D721Med (cell line): ENCODE measurements at regions not wholly inside any gene's neighbourhood (a gene's known extent, or its start where the extent isn't known, plus 50 kb on each side); places are given as distances from the start of the nearest gene placed in this dataset.

Experiments
- DNase-seq: peaks from one replicate; pipeline ENCODE4 v3.0.0; 2011; ENCODE audit warnings: low spot score; ENCODE audit not compliant: insufficient read length
- FAIRE-seq: peaks from 2 replicates; lab custom pipeline; 2011; peaks lifted over from hg19 to GRCh38; lab: Jason Lieb, UNC
- TF ChIP-seq, protein P1 (sequence below): IDR thresholded peaks from 2 replicates; pipeline ENCODE4 v1.5.1; 2012; ENCODE audit warnings: mild to moderate bottlenecking, control low read depth; ENCODE audit not compliant: insufficient read depth; ENCODE audit errors: missing control alignments

DNA sequence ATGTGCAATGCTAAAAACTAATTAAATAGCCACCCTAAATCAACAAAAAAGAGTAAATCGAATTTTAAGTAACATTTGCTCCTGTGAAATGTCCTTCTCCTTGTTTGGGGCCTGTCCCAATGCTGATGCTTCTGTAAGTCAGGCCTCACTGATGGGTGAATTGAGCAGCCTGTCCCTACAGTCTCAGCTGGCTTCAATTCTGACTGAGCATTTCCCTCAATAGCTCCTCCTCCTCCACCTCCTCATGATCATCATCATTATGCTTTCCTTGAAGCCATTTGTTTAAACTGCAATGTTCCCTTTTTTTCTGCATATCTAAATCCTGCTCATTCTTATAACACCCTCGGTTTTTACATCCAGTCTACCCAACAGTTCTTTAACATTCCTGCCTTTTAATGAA is 137.2 kb upstream of the CELF4 start:
- peak; percentile 63 for FAIRE-seq
- DNase-seq = no peak
- TF ChIP-seq, protein P1, sequence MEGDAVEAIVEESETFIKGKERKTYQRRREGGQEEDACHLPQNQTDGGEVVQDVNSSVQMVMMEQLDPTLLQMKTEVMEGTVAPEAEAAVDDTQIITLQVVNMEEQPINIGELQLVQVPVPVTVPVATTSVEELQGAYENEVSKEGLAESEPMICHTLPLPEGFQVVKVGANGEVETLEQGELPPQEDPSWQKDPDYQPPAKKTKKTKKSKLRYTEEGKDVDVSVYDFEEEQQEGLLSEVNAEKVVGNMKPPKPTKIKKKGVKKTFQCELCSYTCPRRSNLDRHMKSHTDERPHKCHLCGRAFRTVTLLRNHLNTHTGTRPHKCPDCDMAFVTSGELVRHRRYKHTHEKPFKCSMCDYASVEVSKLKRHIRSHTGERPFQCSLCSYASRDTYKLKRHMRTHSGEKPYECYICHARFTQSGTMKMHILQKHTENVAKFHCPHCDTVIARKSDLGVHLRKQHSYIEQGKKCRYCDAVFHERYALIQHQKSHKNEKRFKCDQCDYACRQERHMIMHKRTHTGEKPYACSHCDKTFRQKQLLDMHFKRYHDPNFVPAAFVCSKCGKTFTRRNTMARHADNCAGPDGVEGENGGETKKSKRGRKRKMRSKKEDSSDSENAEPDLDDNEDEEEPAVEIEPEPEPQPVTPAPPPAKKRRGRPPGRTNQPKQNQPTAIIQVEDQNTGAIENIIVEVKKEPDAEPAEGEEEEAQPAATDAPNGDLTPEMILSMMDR = no peak

DNA sequence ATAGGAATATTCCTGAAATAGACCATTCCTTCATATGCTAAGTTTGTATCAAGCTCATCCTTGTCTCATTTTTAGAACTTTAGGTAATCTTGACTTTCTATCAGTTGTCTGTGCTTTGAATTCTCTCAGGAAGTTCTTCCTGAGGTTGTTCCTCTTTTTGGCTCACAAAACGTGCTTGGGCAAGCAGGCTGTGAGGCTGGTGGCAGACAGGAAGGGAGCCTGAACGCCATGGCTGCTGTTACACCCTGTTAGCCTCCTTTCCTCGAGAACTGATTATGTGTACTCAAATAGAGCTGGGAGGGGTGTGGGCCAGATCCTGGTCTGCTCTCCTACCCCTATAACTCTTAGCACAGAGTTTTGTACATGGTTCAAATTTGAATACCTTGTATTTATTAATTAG is 136.4 kb upstream of the CELF4 start:
- TF ChIP-seq, protein P1 = no peak
- DNase-seq (no peak), FAIRE-seq (peak; percentile 55)

DNA sequence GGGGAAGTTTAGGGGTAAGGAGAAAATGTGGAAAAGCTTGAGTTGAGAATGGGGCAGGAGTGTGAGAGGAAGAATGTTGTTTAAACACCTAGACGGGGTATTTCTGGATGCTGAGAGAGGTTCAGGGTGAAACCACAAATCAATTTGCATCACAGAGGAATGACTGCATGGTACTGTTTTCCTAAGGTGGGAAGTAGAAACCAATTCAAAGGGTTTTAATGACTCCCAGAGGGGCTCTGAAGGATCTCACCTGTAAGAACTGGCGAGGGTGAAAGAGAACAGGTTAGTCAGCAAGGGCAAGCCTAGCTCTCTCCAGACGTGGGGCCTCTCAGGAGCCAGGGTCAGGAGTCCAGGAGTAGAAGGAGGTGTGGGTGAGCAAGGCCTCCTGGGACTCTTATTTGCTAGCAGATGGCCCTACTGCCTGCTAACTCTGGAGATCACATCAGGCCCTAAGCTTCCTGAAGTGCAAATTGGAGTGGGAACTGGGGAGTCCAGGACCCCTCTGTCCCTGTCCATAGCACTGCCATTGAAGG is 133.0 kb upstream of the CELF4 start:
- TF ChIP-seq, protein P1 = no peak
- FAIRE-seq (no peak), DNase-seq (no peak)

DNA sequence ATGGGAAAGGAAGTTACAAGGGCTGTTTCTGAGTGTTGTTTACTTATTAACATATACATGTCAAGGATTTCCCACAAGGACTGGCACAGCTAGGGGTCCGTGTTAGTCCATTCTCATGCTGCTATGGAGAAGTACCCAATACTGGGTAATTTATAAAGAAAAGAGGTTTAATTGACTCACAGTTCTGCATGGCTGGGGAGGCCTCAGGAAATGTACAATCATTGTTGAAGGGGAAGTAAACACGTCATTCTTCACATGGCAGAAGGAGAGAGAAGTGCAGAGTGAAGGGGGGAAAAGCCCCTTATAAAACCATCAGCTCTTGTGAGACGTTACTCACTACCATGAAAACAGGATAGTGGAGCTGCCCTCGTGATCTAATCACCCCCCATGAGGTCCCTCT is 128.9 kb upstream of the CELF4 start:
- TF ChIP-seq, protein P1 = no peak
- DNase-seq = no peak
- no peak for FAIRE-seq

DNA sequence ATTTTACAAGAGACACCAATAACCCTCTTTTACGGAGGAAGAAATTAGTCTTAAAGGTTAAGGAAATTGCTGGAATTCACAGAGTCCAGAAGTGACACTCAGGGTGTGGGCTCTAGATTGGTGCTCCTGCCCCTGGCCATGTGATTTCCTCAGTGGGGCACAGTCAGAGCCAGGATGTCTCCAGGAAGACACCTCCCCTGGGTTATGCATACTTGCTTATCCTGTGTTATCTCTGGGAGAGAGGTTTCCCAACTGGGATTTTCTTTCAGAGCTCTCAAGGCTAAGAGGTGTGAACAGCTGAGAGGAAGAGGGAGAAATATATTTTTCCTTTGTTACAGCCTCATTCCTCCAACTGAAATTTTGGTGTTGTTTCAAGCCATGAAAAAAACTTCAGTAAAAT is 125.6 kb upstream of the CELF4 start:
- TF ChIP-seq, protein P1 = no peak
- FAIRE-seq = no peak
- no peak for DNase-seq

DNA sequence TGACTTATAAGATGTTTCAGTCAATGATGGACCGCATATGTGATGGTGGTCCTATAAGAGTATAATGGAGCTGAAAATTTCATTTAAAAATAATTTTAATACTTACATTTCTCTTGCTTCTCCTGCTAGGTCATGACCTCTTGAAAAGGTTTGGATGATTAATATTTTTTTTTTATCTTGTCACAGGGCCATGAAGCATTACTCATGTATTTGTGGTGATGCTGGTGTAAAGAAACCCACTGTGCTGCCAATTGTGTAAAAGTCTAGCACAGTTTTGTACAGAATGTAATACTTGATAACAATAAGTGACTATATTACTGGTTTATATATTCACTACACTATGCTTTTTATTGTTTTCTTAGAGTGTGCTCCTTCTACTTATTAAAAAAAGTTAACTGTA is 124.2 kb upstream of the CELF4 start:
- TF ChIP-seq, protein P1 = no peak
- FAIRE-seq (no peak), DNase-seq (no peak)

DNA sequence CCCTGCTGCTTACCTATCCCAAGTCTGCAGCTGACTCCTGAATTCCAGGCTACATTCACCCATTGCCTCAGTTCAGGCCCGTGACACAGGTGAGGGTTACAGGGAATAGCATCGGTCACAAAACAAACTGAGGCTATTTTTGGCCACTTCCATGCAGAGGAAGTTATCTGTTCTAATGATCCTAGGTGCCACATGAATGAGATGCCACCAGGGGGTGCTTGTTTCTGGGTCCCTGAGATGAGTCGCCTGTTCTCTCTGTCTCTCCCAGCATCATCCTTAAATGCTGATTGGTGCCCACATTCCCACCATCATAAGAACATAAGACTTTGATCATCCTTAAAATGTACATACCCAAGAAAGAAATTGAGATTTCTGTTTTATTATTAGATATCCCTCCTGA is 119.0 kb upstream of the CELF4 start:
- TF ChIP-seq, protein P1 = no peak
- DNase-seq (no peak), FAIRE-seq (no peak)
